Activated naive CD4-positive, alpha-beta T cell treated with anti-CD3 and anti-CD28 coated beads, Interleukin-2, amount 50 U/mL, for 72 hours (primary cell): ENCODE measurements at regions not wholly inside any gene's neighbourhood (a gene's known extent, or its start where the extent isn't known, plus 50 kb on each side); places are given as distances from the start of the nearest gene placed in this dataset.
"Not testable (repeated sequence)": the region's sequence is repeated elsewhere in the genome, so short reads cannot be mapped to it uniquely, and the experiment has no call there.

Experiments
- ATAC-seq, 2 donors: fragments of 150-1000 bp; cut with Tn5 transposase; 2 replicates each; pipeline ENCODE4 v1.10.0; 2021; ENCODE audit warnings: mild to moderate bottlenecking in 2 of 2, moderate library complexity in 2 of 2
- DNase-seq, 2 donors: peaks; one replicate each; pipeline ENCODE4 v3.0.0; 2021 to 2022; ENCODE audit warnings: low spot score in 2 of 2
- H3K27ac Mint-ChIP-seq, 2 donors: one replicate each; pipeline ENCODE4 v1.8.0; 2022; ENCODE audit warnings: mild to moderate bottlenecking in 2 of 2, mixed read lengths in 2 of 2
- H3K36me3 Mint-ChIP-seq, 2 donors: one replicate each; pipeline ENCODE4 v1.8.0; 2022; ENCODE audit warnings: mixed read lengths in 2 of 2
- H3K9me3 Mint-ChIP-seq, 2 donors: one replicate each; pipeline ENCODE4 v1.8.0; 2022; ENCODE audit warnings: mixed read lengths in 2 of 2

DNA sequence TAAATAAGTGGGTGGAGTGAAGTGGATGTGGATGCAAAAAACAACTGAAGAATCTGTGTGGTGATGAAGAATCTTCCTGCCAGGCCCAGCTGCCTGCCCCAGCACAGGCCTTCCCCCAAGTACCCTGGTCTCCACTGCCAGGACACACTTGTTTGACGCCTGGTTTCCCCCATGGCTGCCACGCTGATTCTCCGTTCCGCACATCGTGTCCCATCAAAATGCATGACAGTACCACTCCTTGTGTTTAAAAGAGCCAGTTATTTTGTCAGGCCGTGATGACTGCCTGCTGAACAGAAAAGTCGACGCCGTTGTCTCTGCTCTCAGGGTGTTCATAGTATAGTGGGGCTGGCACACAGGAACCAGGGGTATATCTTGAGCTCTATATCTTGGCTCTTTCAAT is 50.3 kb upstream of the KYNU start:
- no peak for DNase-seq
- no peak for ATAC-seq
- peaks cover 0 to 3% of the 10 kb centered on the region in 2 donors for H3K9me3 Mint-ChIP-seq
- H3K36me3 Mint-ChIP-seq: no peaks in the 10 kb centered on the region
- H3K27ac Mint-ChIP-seq: no peak overlapping the region

DNA sequence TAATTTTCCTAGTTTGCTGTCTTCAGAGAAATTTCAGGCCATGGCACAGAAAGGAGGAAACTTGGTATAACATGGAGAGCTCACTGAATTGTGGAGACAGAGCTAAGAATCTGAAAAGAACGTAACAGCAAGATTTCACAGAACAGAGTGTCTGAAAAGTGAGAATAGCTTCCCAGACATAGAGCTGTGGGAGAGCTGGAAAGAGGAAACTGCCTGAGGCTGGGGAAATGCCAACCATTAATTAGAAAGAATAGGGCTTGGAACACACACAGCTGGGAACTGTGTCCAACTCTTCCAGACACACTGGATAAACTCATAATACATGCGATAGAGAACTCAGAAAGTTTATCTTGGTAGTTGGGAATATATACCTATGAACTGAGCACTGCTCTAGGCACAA is 51.6 kb upstream of the KYNU start:
- H3K27ac Mint-ChIP-seq: no peak overlapping the region
- no peak for ATAC-seq
- H3K36me3 Mint-ChIP-seq: no peaks in the 10 kb centered on the region
- DNase-seq: no peak
- H3K9me3 Mint-ChIP-seq: peaks cover 0 to 3% of the 10 kb centered on the region in 2 donors

DNA sequence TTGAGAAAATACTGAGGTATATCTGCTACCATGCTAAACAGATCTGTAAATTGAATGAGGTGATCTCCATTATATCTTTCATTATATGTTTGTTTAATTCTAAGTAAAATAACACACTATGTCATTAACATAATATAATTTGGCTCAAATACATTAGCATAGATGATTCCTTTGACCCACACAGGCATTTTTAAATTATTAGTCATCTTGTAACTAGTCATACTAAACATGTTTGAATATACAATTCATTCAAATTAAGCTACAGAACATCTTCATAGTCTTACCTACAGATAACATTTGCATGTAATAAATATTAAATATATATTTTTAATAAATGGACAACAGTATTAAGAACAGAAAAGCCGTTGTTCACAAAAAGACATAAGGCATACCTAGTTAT is 52.7 kb upstream of the KYNU start:
- no peak overlapping the region for H3K27ac Mint-ChIP-seq
- ATAC-seq (no peak), DNase-seq (no peak)
- H3K9me3 Mint-ChIP-seq: peaks cover 0 to 3% of the 10 kb centered on the region in 2 donors
- H3K36me3 Mint-ChIP-seq: no peaks in the 10 kb centered on the region

DNA sequence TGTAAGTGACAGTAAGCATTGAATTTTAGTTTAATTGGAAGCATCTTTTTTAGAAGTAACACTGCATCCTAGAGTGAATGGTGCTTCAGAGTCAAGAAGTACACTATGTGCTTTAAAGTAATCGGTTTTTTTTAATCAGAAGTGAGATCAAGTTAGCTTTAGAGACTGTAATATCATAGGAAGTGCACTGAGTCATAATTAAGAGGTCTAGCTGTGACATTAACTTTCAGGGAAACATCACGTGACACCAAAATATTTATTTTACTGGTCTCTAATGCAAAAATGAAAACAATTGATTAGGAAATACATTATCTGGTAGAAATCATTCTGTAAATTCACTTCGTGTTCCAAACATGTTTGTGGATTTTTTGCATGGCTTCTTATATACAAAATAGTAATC is 55.3 kb upstream of the KYNU start:
- DNase-seq (no peak), ATAC-seq (no peak)
- peaks cover 0 to under 1% of the 10 kb centered on the region in 2 donors for H3K9me3 Mint-ChIP-seq
- H3K27ac Mint-ChIP-seq: no peak overlapping the region
- H3K36me3 Mint-ChIP-seq: no peaks in the 10 kb centered on the region

DNA sequence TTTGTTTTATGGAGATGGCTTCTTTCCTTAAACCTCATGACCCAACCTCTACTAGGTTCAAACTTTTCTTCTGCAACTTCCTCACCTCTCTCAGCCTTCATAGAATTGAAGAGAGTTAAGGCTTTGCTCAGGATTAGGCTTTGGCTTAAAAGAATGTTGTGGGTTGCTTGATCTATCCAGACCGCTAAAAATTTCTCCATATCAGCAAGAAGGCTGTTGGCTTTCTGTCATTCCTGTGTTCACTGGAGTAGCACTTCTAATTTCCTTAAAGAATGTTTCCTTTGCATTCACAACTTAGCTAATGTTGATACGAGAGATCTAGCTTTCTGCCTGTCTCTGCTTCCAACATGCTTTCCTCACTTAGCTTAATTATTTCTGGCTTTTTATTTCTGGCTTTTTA is 58.1 kb upstream of the KYNU start:
- Mint-ChIP-seq H3K27ac (no peak overlapping the region), H3K36me3 (no peaks in the 10 kb centered on the region), H3K9me3 (no peaks in the 10 kb centered on the region)
- ATAC-seq (no peak), DNase-seq (no peak)

DNA sequence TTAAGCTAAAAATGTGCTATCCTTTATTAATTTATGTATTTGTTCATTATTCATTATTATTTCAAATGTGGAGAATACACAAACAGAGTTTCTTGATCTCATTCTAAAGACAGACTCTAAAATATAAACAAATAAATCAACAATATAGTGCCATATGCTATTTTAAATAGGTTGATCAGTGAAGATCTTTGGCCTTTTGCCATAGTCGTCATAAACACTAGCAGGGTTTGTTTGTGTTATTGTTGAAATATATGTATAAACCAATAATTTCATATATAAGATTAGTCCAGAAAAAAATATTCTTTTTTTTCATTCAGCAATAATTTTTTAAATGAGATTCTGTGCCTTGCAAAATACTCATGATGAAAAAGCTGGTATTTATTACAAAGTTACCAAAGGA is 62.1 kb upstream of the KYNU start:
- Mint-ChIP-seq H3K9me3 (peaks cover 4 to 7% of the 10 kb centered on the region in 2 donors), H3K27ac (no peak overlapping the region), H3K36me3 (peaks cover 0 to 5% of the 10 kb centered on the region in 2 donors)
- ATAC-seq (no peak), DNase-seq (no peak)

DNA sequence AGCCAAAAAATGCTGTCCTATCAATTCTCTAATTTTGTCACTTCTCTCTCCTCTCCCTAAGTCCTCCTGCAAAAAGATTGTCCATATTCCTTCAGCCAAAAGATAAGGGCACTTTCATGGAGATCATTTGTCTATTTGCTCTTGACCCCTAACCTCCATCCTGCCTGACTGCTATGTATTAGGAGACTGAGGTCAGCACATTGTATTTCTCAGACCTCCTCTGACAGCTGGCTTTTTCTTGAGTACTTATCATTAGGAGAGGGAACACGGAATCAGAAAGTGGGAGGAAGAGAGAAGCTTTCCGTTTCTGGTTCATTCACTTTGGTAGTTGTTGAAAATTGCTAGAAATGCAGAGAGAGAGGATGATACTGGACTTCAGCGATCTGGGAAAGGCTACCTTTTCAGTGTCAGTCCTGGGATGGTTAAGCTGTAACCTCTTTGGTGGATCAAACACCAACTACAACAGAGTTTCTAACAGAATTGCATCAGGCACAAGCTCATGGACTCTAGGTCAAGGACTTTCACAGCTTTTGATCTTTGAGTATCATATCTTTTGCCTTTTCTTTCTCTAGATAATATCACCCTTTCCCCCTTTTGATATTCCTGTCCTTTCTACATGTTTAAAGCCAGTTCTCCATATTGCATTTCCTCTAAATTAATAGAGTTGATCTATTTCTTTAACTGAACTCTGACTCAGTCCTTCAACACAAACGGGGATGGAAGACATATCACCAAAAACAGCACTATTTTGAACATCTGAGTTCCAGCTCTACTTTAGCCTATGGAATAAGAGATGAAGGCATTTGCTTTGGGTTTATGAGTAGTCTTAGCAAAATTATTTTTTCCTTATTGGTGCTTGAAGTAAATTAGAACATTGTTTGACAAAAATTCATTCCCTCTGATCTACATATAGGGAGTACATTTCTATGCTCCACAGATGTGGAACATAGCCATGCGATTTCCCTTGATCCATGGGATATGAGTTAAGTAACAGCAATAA is 63.3 kb upstream of the KYNU start:
- Mint-ChIP-seq H3K27ac (no peak overlapping the region), H3K9me3 (peaks cover 4 to 7% of the 10 kb centered on the region in 2 donors), H3K36me3 (peaks cover 0 to 5% of the 10 kb centered on the region in 2 donors)
- ATAC-seq: no peak
- no peak for DNase-seq

DNA sequence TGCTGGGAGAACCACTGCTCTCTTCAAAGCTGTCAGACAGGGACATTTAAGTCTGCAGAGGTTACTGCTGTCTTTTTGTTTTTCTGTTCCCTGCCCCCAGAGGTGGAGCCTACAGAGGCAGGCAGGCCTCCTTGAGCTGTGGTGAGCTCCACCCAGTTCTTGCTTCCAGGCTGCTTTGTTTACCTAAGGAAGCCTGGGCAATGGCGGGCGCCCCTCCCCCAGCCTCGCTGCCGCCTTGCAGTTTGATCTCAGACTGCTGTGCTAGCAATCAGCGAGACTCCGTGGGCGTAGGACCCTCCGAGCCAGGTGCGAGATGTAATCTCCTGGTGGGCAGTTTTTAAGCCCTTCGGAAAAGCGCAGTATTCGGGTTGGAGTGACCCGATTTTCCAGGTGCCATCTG is 65.8 kb upstream of the KYNU start:
- not testable (repeated sequence) for ATAC-seq, H3K27ac Mint-ChIP-seq, H3K9me3 Mint-ChIP-seq

DNA sequence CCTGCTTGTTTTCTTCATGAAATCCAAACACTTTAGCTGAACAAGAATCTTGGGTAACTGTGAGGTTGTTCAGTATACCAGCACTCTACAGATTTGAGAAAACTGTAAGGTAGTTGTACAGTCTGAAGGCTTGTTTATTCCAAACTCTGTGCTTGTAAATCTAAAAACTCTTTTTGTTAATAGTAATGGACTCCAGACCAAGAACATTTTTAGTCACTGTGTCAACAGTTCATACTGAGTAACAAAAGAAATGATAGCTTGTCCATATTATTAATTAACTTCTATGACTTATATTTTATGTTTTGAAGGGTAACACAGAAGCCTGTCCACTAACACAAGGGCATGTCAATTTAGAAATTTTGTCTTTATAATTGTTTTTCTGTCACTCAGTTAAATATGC is 72.2 kb upstream of the KYNU start:
- no peak overlapping the region for H3K27ac Mint-ChIP-seq
- H3K9me3 Mint-ChIP-seq: peaks cover 0 to 3% of the 10 kb centered on the region in 2 donors
- no peak for DNase-seq
- ATAC-seq: no peak
- H3K36me3 Mint-ChIP-seq: no peaks in the 10 kb centered on the region

More for the DNA sequence above, 65.8 kb upstream of the KYNU start:
- not testable (repeated sequence) for DNase-seq, H3K36me3 Mint-ChIP-seq

DNA sequence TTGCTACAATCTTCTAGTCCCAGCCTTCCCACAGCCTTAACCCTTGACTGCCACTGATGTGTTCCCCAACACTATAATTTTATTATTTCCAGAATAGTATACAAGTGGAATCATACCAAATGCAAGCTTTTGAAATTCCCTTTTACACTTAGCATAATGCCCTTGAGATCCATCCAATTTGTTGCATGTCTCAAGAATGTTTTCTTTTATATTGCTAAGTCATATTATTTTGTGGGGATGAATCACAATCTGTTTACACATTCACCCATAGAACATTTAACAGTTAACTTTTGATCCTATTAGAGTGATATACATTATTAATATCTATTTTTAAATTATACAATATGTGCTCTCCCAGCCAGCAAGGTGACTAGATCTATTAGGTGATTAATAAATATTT is 74.3 kb upstream of the KYNU start:
- Mint-ChIP-seq H3K9me3 (peaks cover 0 to 3% of the 10 kb centered on the region in 2 donors), H3K36me3 (no peaks in the 10 kb centered on the region)
- no peak for DNase-seq

DNA sequence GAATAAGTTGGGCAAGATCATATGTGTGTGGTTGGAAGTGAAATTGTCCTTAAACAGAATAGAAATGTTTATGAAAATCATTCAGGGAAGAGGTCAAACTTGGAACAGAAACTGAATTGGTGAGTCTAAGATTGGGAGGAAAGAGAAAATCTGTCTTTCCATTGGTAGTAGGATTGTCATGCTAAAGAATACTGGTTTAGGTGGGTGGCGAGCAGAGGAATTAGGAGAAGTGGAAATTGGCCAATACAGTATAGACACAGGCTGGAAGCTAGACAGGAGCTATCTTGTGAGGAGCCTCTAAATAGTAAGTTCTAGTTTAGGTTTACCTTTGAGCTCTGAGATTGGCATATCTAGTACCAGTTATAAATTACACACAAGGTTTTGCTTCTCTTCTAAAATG is 80.9 kb upstream of the KYNU start:
- H3K9me3 Mint-ChIP-seq: no peaks in the 10 kb centered on the region
- no peaks in the 10 kb centered on the region for H3K36me3 Mint-ChIP-seq
- no peak for ATAC-seq
- no peak overlapping the region for H3K27ac Mint-ChIP-seq
- DNase-seq: no peak

More for the DNA sequence above, 74.3 kb upstream of the KYNU start:
- no peak overlapping the region for H3K27ac Mint-ChIP-seq
- ATAC-seq: no peak

DNA sequence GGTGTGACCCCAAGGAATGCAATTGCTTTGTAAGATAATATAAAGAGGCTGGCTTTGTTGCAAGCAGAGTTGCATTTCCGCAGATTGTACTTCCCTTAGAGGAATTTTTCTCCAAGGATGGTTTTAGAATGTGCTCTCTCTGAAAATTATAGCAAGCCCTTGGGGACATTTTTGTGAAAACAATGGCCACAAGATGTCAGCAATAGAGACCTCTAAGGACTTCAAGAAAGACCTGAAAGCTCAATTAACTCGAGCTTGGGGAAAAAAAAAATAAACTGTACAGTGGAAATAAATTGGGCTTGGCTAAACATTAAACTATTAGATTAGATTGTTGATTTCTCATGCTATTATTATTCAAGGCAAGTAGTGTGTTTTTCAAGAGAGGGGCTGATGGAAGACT is 81.3 kb upstream of the KYNU start:
- H3K27ac Mint-ChIP-seq: no peak overlapping the region
- H3K9me3 Mint-ChIP-seq: peaks cover 0 to under 1% of the 10 kb centered on the region in 2 donors
- no peak for ATAC-seq
- no peak for DNase-seq
- no peaks in the 10 kb centered on the region for H3K36me3 Mint-ChIP-seq

DNA sequence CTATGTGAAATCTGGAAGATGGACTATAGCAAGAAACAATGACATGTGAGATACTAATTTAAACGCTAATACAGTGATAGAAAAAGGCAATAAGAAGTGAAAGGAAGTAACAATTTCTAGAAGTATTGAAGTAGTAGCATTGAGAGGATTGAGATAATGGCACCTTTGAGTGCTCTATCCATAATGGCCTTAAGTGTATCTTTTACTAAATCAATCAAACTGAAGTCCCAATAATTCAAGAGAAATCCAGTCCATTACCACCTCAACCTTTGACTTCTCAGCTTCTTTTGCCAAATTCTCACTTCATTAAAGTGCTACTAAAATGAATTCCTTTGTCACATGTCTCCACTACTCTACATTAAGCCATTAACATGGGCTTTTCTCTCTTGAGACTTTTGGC is 82.6 kb upstream of the KYNU start:
- Mint-ChIP-seq H3K9me3 (peaks cover 4 to 6% of the 10 kb centered on the region in 2 donors), H3K27ac (no peak overlapping the region), H3K36me3 (no peaks in the 10 kb centered on the region)
- ATAC-seq (no peak), DNase-seq (no peak)

DNA sequence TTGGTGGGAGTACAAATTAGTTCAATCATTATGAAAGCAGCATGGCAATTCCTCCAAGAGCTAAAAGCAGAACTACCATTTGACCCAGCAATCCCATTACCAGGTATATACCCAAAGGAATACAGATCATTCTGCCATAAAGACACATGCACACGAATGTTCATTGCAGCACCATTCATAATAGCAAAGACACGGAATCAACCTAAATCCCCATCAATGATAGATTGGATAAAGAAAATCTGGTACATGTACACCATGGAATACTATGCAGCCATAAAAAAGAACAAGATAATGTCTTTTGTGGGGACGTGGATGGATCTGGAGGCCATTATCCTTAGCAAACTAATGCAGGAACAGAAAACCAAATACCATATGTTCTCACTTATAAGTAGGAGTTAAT is 85.1 kb upstream of the KYNU start:
- ATAC-seq, DNase-seq, H3K27ac Mint-ChIP-seq, H3K36me3 Mint-ChIP-seq: not testable (repeated sequence)
- peaks cover 4 to 16% of the 10 kb centered on the region in 2 donors for H3K9me3 Mint-ChIP-seq

DNA sequence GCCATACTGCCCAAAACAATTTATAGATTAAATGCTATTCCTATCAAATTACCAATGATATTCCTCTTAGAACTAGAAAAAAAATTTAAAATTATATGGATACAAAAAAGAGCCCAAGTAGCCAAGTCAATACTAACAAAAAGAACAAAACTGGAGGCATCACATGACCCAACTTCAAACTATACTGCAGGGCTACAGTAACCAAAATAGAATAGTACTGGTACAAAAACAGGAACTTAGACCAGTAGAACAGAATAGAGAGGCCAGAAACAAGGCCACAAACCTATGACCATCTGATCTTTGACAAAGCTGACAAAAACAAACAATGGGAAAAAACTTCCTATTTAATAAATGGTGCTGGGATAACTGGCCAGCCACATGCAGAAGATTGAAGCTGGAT is 86.1 kb upstream of the KYNU start:
- H3K9me3 Mint-ChIP-seq: peaks cover 4 to 16% of the 10 kb centered on the region in 2 donors
- no peak overlapping the region for H3K27ac Mint-ChIP-seq
- no peak for ATAC-seq
- H3K36me3 Mint-ChIP-seq: no peaks in the 10 kb centered on the region
- no peak for DNase-seq

DNA sequence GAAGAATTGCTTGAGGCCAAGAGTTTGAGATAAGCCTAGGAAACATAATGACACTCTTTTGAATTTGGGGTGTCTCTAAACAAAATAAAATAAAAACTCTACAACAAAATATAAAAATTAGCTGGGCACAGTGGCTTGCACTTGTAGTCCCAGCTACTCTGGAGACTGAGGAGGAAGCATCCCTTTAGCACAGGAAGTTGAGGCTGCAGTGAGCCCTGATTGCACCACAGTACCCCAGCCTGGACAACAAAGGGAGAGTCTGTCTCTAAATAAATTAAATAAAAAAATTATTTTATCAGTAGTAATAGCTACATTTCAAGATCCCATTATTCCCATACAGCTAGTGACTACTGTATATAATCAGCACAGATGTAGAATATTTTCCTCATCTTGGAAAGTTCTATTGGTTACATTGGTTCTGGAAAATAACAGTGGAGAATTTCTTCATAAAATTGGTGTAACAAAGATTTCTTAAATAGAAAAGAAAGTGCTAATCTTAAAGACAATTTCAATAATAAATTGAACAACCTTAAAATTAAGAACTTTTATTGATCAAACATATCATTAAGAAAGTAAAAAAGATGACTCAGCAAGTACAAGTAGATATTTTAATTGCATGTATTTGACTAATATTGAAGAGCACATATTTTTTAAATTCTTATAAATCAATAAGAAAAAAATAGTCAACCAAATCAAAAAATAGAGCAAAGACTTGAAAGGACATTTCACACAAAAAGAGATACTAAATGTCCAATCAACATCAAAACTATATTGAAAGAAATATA is 90.4 kb upstream of the KYNU start:
- H3K9me3 Mint-ChIP-seq: peaks cover 4 to 16% of the 10 kb centered on the region in 2 donors
- DNase-seq (no peak), ATAC-seq (no peak)
- H3K27ac Mint-ChIP-seq: no peak overlapping the region
- no peaks in the 10 kb centered on the region for H3K36me3 Mint-ChIP-seq

DNA sequence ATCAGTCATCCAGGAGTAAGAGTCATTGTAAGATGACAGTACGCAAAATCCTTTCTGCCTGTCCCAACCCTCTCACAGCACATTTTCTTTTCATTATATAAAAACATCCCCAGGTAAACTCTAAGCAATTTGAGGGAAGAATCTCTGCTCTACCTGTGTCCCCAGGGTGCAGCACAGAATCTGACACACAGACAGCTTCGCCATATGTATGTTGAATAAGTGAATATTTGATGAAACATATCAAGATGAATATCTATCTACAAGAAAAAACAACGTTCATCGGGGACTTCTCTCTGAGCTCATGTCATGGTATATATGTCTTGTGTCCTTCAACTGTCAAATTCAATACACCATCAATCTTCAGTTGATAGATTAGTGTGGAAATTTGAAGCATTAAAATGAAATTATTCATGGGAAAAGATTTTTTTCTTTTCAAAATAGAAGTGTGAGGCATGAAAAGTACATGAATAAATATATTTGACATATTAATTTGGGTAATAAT is 94.5 kb upstream of the KYNU start:
- no peak overlapping the region for H3K27ac Mint-ChIP-seq
- no peaks in the 10 kb centered on the region for H3K9me3 Mint-ChIP-seq
- ATAC-seq (no peak), DNase-seq (no peak)
- H3K36me3 Mint-ChIP-seq: no peaks in the 10 kb centered on the region
